GM23248 (cell line): ENCODE measurements at regions not wholly inside any gene's neighbourhood (a gene's known extent, or its start where the extent isn't known, plus 50 kb on each side); places are given as distances from the start of the nearest gene placed in this dataset.

Experiments used
- DNase-seq: peaks from one replicate; pipeline ENCODE4 v3.0.0-alpha.2; 2015
- H2AFZ ChIP-seq: fragments of 200-600 bp; sonication (generic); 2 replicates; pipeline ENCODE4 v1.6.1; 2016; ENCODE audit warnings: antibody characterized with exemption
- H3F3A ChIP-seq: fragments of 200-600 bp; sonication (generic); 2 replicates; pipeline ENCODE4 v1.6.1; 2016; ENCODE audit warnings: mild to moderate bottlenecking, antibody characterized with exemption, mixed run types; ENCODE audit not compliant: insufficient read depth
- H3K27ac ChIP-seq: fragments of 200-600 bp; sonication (generic); 2 replicates; pipeline ENCODE4 v1.5.1; 2016; ENCODE audit warnings: mild to moderate bottlenecking
- H3K27me3 ChIP-seq: fragments of 200-600 bp; sonication (generic); replicated peaks from 2 replicates; pipeline ENCODE4 v1.6.1; 2016; ENCODE audit warnings: mild to moderate bottlenecking; ENCODE audit not compliant: insufficient read depth
- H3K36me3 ChIP-seq: fragments of 200-600 bp; sonication (generic); 2 replicates; pipeline ENCODE4 v1.6.1; 2016; ENCODE audit warnings: low read depth, mild to moderate bottlenecking
- H3K4me1 ChIP-seq: fragments of 200-600 bp; sonication (generic); 2 replicates; pipeline ENCODE4 v1.6.1; 2016; ENCODE audit warnings: mild to moderate bottlenecking; ENCODE audit not compliant: insufficient read depth
- H3K4me2 ChIP-seq: fragments of 200-600 bp; sonication (generic); one replicate; pipeline ENCODE4 v1.6.1; 2016; ENCODE audit warnings: mild to moderate bottlenecking; ENCODE audit not compliant: unreplicated experiment
- H3K4me3 ChIP-seq: fragments of 200-600 bp; sonication (generic); 2 replicates; pipeline ENCODE4 v1.5.1; 2016; ENCODE audit warnings: mild to moderate bottlenecking
- H3K79me2 ChIP-seq: fragments of 200-600 bp; sonication (generic); 2 replicates; pipeline ENCODE4 v1.6.1; 2016; ENCODE audit warnings: mild to moderate bottlenecking; ENCODE audit not compliant: insufficient read depth
- H3K9ac ChIP-seq: fragments of 200-600 bp; sonication (generic); 2 replicates; pipeline ENCODE4 v1.6.1; 2016; ENCODE audit warnings: mild to moderate bottlenecking
- H3K9me2 ChIP-seq: fragments of 200-600 bp; sonication (generic); 2 replicates; pipeline ENCODE4 v1.6.1; 2016; ENCODE audit warnings: mixed run types, mild to moderate bottlenecking, moderate library complexity; ENCODE audit not compliant: insufficient read depth
- H3K9me3 ChIP-seq: fragments of 200-600 bp; sonication (generic); one replicate; pipeline ENCODE4 v1.6.1; 2017; ENCODE audit warnings: low read depth
- H4K20me1 ChIP-seq: fragments of 200-600 bp; sonication (generic); 2 replicates; pipeline ENCODE4 v1.6.0; 2016; ENCODE audit not compliant: insufficient read depth
- EZH2 ChIP-seq: fragments of 200-600 bp; sonication (generic); IDR thresholded peaks from 2 replicates; pipeline ENCODE4 v1.6.1; 2018; ENCODE audit warnings: antibody characterized with exemption, mild to moderate bottlenecking; ENCODE audit not compliant: insufficient read depth, poor library complexity, severe bottlenecking
- EZH2phosphoT487 ChIP-seq: fragments of 200-600 bp; sonication (generic); IDR thresholded peaks from 2 replicates; pipeline ENCODE4 v1.6.1; 2018; ENCODE audit warnings: antibody characterized with exemption, moderate library complexity, mild to moderate bottlenecking, low read depth; ENCODE audit not compliant: insufficient read depth
- WGBS, 2 experiments: methylation state at CpG; one replicate each; pipeline ENCODE4 v1.1.6; 2015 to 2017; ENCODE audit warnings: low lambda C conversion rate in 2 of 2, low coverage in 1 of 2; ENCODE audit errors: missing lambda C conversion rate in 2 of 2; 5-methylcytosine and 5-hydroxymethylcytosine counted together
- in situ Hi-C: fragments of 300-500 bp; cut with MboI; formaldehyde crosslinking; loops from 2 replicates; pipeline ENCODE4 v1.15.0; 2020

DNA sequence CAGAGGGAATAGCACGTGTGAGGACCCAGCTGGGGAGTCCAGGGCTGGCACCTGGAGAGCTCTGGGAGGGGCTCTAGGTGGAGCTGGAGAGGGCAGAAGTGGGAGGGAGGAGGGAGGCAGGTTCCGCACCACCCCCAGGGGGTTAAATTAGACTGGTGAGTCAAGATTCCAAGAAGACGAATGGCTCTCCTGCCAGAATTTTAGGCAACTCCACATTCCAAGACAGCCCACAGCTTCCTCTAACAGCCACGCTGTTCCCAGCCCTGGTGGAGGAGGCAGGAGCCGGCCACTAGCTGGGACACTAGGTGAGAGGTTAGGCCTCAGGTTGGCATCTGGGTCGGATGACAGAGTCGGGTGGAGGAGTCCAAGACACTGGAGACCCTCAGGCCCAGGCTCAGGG is 60.2 kb downstream of the TFAP2C start:
- Histone ChIP-seq H4K20me1 (no peaks in the 10 kb centered on the region), H3K9me3 (no peaks in the 10 kb centered on the region), H3K9ac (no peak overlapping the region), H3K36me3 (no peaks in the 10 kb centered on the region), H3F3A (no peaks in the 10 kb centered on the region), H3K79me2 (no peaks in the 10 kb centered on the region), H3K4me1 (peaks cover 20% of the 10 kb centered on the region), H3K4me3 (no peak overlapping the region), H3K4me2 (peak overlapping the region; percentile 35), H3K9me2 (no peaks in the 10 kb centered on the region), H3K27me3 (no peaks in the 10 kb centered on the region), H3K27ac (peak overlapping the region; percentile 31), H2AFZ (0 out of 2 replicates have a peak overlapping the region, but pooled peaks have one; percentile 13)
- in situ Hi-C loops, result no loop called here
- no peak for TF ChIP-seq EZH2phosphoT487
- TF ChIP-seq EZH2, result no peak
- DNase-seq, result peak; percentile 93
- 16 to 17% methylated on average over 5 to 7 of the region's 7 CpGs for WGBS, 2 experiments

DNA sequence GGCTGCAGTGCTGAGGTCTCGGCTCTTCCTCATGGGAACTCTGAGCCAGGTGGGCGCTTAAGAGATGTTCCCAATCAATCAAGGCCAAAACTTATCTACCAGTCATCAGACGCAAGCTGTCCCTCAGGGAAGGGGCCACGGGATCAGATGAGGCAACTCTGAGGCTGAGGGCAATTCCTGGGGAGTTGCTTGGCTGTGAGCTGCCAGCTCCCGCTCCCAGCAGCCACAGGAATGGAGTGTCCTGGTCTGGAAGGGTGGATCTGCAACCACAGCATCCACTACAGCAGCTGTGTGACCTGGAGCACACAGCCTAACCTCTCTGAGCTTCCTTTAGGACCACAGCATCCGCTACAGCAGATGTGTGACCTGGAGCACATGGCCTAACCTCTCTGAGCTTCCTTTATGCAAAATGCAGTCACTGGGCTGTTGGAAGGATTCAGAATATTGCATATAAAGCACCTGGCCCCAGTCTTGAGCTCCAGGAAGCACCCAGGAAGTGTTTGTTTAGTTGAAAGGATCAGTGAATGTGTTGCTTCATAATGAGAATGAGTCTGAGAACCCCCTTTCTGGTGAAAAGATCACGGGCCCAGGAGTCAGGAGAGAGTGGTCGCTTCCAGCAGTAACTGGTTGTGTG is 60.9 kb downstream of the TFAP2C start:
- no peak overlapping the region for H3K4me3 ChIP-seq
- in situ Hi-C loops, result no loop called here
- no peaks in the 10 kb centered on the region for H3K9me2 ChIP-seq
- no peaks in the 10 kb centered on the region for H3K36me3 ChIP-seq
- no peaks in the 10 kb centered on the region for H3K79me2 ChIP-seq
- no peaks in the 10 kb centered on the region for H3K9me3 ChIP-seq
- no peak overlapping the region for H2AFZ ChIP-seq
- no peaks in the 10 kb centered on the region for H4K20me1 ChIP-seq
- no peak for TF ChIP-seq EZH2
- TF ChIP-seq EZH2phosphoT487, result no peak
- peaks cover 20% of the 10 kb centered on the region for H3K4me1 ChIP-seq
- peak overlapping the region; percentile 35 for H3K4me2 ChIP-seq
- no peaks in the 10 kb centered on the region for H3K27me3 ChIP-seq
- H3K27ac ChIP-seq, result peak overlapping the region; percentile 31
- H3F3A ChIP-seq, result no peaks in the 10 kb centered on the region
- H3K9ac ChIP-seq, result no peak overlapping the region
- WGBS, 2 experiments, result 53 to 57% methylated on average over 8 of the region's 8 CpGs
- DNase-seq, result peak; percentile 82

- no peak overlapping the region for H2AFZ ChIP-seq
- no peaks in the 10 kb centered on the region for H3K36me3 ChIP-seq
- H3K9ac ChIP-seq, result no peak overlapping the region
- no peak for DNase-seq
- no peak overlapping the region for H3K27ac ChIP-seq
- no peaks in the 10 kb centered on the region for H3K9me2 ChIP-seq
- no peaks in the 10 kb centered on the region for H3K9me3 ChIP-seq
- peaks cover 20% of the 10 kb centered on the region for H3K4me1 ChIP-seq
- no peaks in the 10 kb centered on the region for H3F3A ChIP-seq
- H3K4me2 ChIP-seq, result no peak overlapping the region
- TF ChIP-seq EZH2phosphoT487, result no peak
- TF ChIP-seq EZH2, result no peak
- no peak overlapping the region for H3K4me3 ChIP-seq
- no peaks in the 10 kb centered on the region for H3K79me2 ChIP-seq
- in situ Hi-C loops, result no loop called here
- H4K20me1 ChIP-seq, result no peaks in the 10 kb centered on the region
- WGBS, 2 experiments, result 71 to 72% methylated on average over 11 of the region's 11 CpGs
- H3K27me3 ChIP-seq, result no peaks in the 10 kb centered on the region
Observed at GRCh38 chr20:56690531-56691175, 61.5 kb downstream of the TFAP2C start.

- no peak overlapping the region for H3K4me2 ChIP-seq
- TF ChIP-seq EZH2 (no peak), EZH2phosphoT487 (no peak)
- H3K27ac ChIP-seq, result no peak overlapping the region
- no peak overlapping the region for H3K9ac ChIP-seq
- no peaks in the 10 kb centered on the region for H3K27me3 ChIP-seq
- no peaks in the 10 kb centered on the region for H3K79me2 ChIP-seq
- H3K36me3 ChIP-seq, result no peaks in the 10 kb centered on the region
- H3K4me3 ChIP-seq, result no peak overlapping the region
- H3K9me2 ChIP-seq, result no peaks in the 10 kb centered on the region
- DNase-seq, result no peak
- WGBS, 2 experiments, result 84 to 91% methylated on average over 10 to 11 of the region's 11 CpGs
- no peaks in the 10 kb centered on the region for H4K20me1 ChIP-seq
- H2AFZ ChIP-seq, result no peak overlapping the region
- peaks cover 20% of the 10 kb centered on the region for H3K4me1 ChIP-seq
- in situ Hi-C loops, result no loop called here
- no peaks in the 10 kb centered on the region for H3K9me3 ChIP-seq
- no peaks in the 10 kb centered on the region for H3F3A ChIP-seq
Observed at GRCh38 chr20:56691325-56691998, 62.4 kb downstream of the TFAP2C start.
